NT2/D1 (cell line): ENCODE measurements at regions not wholly inside any gene's neighbourhood (a gene's known extent, or its start where the extent isn't known, plus 50 kb on each side); places are given as distances from the start of the nearest gene placed in this dataset.

Experiments
- SUZ12 ChIP-seq: IDR thresholded peaks from 2 replicates; pipeline ENCODE4 v1.6.1; 2011; ENCODE audit not compliant: insufficient read length, insufficient read depth; ENCODE audit errors: extremely low read depth
- YY1 ChIP-seq: IDR thresholded peaks from 2 replicates; pipeline ENCODE4 v1.6.1; 2011; ENCODE audit not compliant: insufficient read length, insufficient read depth
- ZNF274 ChIP-seq: IDR thresholded peaks from 2 replicates; pipeline ENCODE4 v1.6.1; 2011; ENCODE audit warnings: mild to moderate bottlenecking, low read depth, low read length

- TF ChIP-seq YY1 (no peak), SUZ12 (no peak), ZNF274 (no peak)
Measured at GRCh38 chr2:66273933-66274490, 160.9 kb upstream of the MEIS1 start.
